ENCODE measurements at regions not wholly inside any gene's neighbourhood (a gene's known extent, or its start where the extent isn't known, plus 50 kb on each side); places are given as distances from the start of the nearest gene placed in this dataset.

DNA sequence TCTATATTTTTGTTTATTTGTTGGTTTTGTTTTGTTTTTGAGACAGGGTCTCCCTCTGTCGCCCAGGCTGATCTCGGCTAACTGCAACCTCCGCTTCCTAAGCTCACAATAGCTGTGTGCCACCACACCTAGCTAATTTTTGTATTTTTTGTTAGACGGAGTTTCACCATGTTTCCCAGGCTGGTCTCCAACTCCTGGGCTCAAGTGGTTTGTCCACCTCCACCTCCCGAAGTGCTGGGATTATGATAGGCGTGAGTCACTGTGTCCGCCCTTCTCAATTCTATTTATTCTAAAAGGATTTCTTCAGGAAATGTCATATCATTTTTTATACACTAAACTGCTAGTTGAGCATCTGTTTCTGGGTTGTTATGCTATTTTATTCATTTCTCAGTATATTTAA is 1206.0 kb downstream of the OLFM4 start (continued):
- TF ChIP-seq, protein P1, sequence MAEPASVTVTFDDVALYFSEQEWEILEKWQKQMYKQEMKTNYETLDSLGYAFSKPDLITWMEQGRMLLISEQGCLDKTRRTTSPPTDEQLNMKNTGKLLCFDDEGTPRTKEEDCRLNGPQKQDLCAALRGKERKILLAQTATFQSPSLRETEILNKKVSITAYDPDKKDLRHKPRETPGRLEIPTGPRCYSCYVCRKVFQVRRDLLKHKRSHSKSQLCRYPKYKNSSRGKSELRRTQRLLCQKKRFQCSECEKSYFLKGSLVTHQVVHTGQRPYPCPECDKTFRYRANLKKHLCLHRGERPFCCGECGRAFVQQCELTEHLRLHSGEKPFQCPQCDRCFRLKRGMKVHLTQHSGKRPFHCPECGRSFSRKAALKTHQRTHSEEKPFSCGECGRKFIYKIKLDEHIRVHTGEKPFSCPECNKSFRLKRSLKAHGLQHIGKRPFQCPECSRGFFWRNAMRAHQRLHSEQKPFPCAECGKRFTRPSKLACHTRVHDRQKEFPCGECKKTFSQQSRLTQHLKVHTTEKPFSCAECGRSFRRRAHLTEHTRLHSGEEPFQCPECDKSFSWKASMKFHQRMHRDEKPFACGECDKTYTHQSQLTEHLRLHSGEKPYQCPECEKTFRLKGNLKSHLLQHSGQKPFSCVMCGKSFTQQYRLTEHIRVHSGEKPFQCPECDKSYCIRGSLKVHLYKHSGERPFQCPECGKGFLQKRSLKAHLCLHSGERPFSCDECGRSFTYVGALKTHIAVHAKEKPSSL (CRISPR knock-in tag; conservative IDR thresholded peaks at IDR 0.05) = no peak
- TF ChIP-seq ZNF232 (CRISPR knock-in tag; IDR thresholded peaks at IDR 0.05) = no peak
- no peak for TF ChIP-seq NFATC4 (CRISPR knock-in tag; IDR thresholded peaks at IDR 0.05)

DNA sequence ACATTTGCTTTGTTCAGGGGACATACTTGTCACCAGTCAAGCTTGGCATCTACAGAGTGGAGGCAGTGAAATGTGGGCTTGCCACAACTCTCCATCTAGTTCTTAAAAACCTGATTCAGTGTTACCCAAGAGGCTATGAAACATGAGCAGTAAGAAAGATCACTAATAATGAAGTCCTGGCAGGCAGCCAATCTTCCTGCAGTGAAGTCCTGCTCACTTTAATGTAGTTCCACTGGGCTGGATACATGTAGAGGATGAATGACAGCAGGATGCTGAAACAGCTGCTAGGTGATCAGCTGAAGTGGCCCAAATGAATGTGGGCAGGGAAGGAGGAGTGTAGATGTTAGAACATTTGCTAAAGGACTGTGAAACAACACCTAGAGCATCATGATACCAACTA is 1213.1 kb downstream of the OLFM4 start:
- no peak overlapping the region; the same call in 1 of the 2 replicates for H3K27ac Mint-ChIP-seq
- POLR2A ChIA-PET = no interaction called here
- H3K9me3 Mint-ChIP-seq = no peaks in the 10 kb centered on the region; the same call in 1 of the 2 replicates
- CTCF ChIA-PET = no interaction called here
- TF ChIP-seq PRRX2 (CRISPR knock-in tag; IDR thresholded peaks at IDR 0.05) (no peak), TEAD4 (CRISPR knock-in tag; IDR thresholded peaks at IDR 0.05) (no peak), ZNF232 (CRISPR knock-in tag; IDR thresholded peaks at IDR 0.05) (no peak), RELA (CRISPR knock-in tag; IDR thresholded peaks at IDR 0.05; ENCODE audit: borderline replicate concordance) (no peak)
- TF ChIP-seq, protein P2, sequence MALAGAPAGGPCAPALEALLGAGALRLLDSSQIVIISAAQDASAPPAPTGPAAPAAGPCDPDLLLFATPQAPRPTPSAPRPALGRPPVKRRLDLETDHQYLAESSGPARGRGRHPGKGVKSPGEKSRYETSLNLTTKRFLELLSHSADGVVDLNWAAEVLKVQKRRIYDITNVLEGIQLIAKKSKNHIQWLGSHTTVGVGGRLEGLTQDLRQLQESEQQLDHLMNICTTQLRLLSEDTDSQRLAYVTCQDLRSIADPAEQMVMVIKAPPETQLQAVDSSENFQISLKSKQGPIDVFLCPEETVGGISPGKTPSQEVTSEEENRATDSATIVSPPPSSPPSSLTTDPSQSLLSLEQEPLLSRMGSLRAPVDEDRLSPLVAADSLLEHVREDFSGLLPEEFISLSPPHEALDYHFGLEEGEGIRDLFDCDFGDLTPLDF (CRISPR knock-in tag; IDR thresholded peaks at IDR 0.05) = no peak
- TF ChIP-seq, protein P3, sequence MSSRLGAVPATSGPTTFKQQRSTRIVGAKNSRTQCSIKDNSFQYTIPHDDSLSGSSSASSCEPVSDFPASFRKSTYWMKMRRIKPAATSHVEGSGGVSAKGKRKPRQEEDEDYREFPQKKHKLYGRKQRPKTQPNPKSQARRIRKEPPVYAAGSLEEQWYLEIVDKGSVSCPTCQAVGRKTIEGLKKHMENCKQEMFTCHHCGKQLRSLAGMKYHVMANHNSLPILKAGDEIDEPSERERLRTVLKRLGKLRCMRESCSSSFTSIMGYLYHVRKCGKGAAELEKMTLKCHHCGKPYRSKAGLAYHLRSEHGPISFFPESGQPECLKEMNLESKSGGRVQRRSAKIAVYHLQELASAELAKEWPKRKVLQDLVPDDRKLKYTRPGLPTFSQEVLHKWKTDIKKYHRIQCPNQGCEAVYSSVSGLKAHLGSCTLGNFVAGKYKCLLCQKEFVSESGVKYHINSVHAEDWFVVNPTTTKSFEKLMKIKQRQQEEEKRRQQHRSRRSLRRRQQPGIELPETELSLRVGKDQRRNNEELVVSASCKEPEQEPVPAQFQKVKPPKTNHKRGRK (CRISPR knock-in tag; IDR thresholded peaks at IDR 0.05; ENCODE audit: borderline replicate concordance) = no peak
- TF ChIP-seq, protein P4, sequence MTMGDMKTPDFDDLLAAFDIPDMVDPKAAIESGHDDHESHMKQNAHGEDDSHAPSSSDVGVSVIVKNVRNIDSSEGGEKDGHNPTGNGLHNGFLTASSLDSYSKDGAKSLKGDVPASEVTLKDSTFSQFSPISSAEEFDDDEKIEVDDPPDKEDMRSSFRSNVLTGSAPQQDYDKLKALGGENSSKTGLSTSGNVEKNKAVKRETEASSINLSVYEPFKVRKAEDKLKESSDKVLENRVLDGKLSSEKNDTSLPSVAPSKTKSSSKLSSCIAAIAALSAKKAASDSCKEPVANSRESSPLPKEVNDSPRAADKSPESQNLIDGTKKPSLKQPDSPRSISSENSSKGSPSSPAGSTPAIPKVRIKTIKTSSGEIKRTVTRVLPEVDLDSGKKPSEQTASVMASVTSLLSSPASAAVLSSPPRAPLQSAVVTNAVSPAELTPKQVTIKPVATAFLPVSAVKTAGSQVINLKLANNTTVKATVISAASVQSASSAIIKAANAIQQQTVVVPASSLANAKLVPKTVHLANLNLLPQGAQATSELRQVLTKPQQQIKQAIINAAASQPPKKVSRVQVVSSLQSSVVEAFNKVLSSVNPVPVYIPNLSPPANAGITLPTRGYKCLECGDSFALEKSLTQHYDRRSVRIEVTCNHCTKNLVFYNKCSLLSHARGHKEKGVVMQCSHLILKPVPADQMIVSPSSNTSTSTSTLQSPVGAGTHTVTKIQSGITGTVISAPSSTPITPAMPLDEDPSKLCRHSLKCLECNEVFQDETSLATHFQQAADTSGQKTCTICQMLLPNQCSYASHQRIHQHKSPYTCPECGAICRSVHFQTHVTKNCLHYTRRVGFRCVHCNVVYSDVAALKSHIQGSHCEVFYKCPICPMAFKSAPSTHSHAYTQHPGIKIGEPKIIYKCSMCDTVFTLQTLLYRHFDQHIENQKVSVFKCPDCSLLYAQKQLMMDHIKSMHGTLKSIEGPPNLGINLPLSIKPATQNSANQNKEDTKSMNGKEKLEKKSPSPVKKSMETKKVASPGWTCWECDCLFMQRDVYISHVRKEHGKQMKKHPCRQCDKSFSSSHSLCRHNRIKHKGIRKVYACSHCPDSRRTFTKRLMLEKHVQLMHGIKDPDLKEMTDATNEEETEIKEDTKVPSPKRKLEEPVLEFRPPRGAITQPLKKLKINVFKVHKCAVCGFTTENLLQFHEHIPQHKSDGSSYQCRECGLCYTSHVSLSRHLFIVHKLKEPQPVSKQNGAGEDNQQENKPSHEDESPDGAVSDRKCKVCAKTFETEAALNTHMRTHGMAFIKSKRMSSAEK (CRISPR knock-in tag; IDR thresholded peaks at IDR 0.05; ENCODE audit: borderline replicate concordance) = no peak
- TF ChIP-seq, protein P5, sequence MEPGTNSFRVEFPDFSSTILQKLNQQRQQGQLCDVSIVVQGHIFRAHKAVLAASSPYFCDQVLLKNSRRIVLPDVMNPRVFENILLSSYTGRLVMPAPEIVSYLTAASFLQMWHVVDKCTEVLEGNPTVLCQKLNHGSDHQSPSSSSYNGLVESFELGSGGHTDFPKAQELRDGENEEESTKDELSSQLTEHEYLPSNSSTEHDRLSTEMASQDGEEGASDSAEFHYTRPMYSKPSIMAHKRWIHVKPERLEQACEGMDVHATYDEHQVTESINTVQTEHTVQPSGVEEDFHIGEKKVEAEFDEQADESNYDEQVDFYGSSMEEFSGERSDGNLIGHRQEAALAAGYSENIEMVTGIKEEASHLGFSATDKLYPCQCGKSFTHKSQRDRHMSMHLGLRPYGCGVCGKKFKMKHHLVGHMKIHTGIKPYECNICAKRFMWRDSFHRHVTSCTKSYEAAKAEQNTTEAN (CRISPR knock-in tag; IDR thresholded peaks at IDR 0.05) = no peak
- TF ChIP-seq, protein P6, sequence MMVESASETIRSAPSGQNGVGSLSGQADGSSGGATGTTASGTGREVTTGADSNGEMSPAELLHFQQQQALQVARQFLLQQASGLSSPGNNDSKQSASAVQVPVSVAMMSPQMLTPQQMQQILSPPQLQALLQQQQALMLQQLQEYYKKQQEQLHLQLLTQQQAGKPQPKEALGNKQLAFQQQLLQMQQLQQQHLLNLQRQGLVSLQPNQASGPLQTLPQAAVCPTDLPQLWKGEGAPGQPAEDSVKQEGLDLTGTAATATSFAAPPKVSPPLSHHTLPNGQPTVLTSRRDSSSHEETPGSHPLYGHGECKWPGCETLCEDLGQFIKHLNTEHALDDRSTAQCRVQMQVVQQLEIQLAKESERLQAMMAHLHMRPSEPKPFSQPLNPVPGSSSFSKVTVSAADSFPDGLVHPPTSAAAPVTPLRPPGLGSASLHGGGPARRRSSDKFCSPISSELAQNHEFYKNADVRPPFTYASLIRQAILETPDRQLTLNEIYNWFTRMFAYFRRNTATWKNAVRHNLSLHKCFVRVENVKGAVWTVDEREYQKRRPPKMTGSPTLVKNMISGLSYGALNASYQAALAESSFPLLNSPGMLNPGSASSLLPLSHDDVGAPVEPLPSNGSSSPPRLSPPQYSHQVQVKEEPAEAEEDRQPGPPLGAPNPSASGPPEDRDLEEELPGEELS (CRISPR knock-in tag; IDR thresholded peaks at IDR 0.05) = no peak
- TF ChIP-seq, protein P7, sequence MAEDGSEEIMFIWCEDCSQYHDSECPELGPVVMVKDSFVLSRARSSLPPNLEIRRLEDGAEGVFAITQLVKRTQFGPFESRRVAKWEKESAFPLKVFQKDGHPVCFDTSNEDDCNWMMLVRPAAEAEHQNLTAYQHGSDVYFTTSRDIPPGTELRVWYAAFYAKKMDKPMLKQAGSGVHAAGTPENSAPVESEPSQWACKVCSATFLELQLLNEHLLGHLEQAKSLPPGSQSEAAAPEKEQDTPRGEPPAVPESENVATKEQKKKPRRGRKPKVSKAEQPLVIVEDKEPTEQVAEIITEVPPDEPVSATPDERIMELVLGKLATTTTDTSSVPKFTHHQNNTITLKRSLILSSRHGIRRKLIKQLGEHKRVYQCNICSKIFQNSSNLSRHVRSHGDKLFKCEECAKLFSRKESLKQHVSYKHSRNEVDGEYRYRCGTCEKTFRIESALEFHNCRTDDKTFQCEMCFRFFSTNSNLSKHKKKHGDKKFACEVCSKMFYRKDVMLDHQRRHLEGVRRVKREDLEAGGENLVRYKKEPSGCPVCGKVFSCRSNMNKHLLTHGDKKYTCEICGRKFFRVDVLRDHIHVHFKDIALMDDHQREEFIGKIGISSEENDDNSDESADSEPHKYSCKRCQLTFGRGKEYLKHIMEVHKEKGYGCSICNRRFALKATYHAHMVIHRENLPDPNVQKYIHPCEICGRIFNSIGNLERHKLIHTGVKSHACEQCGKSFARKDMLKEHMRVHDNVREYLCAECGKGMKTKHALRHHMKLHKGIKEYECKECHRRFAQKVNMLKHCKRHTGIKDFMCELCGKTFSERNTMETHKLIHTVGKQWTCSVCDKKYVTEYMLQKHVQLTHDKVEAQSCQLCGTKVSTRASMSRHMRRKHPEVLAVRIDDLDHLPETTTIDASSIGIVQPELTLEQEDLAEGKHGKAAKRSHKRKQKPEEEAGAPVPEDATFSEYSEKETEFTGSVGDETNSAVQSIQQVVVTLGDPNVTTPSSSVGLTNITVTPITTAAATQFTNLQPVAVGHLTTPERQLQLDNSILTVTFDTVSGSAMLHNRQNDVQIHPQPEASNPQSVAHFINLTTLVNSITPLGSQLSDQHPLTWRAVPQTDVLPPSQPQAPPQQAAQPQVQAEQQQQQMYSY (CRISPR knock-in tag; IDR thresholded peaks at IDR 0.05) = no peak
- H3K27me3 Mint-ChIP-seq (ENCODE audit: low read depth) = no peaks in the 10 kb centered on the region
- H3K4me1 Mint-ChIP-seq = peaks cover 11% of the 10 kb centered on the region
- ATAC-seq = peak; percentile 36; the same call in 1 of the 2 replicates
- no peak for DNase-seq (ENCODE audit: low spot score)
- no peak overlapping the region for H3K4me3 Mint-ChIP-seq
- no peaks in the 10 kb centered on the region for H3K36me3 Mint-ChIP-seq
